ENCODE measurements at regions not wholly inside any gene's neighbourhood (a gene's known extent, or its start where the extent isn't known, plus 50 kb on each side); places are given as distances from the start of the nearest gene placed in this dataset.

DNA sequence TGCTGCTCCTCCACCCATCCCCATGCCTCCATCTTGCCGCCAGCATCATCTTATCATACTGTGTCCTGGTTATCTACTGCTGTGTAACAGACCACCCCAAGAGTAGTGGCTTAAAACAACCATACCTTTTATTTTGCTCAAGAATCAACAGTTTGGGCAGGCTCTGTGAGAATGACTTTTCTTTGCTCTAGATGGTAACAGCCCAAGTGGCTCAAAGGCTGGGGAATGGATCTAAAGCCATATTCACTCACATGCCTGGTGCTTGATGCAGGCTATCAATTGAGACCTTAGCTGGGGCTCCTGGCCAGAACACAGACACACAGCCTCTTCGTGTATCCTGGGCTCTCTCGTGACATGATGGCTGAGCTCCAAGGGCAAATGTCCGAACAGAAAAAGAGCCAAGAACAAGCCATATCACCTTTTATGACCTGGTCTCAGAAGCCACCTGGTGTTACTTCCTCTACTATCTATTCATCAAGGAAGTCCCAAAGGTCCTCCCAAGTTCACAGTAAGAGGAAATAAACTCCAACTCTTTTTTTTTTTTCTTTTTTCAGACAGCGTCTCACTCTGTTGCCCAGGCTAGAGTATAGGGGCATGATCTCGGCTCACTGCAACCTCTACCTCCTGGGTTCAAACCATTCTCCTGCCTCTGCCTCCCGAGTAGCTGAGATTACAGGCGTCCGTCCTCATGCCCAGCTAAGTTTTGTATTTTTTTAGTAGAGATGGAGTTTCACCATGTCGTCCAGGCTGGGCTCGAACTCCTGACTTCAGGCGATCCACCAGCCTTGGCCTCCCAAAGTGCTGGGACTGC lies 159.3 kb upstream of the JARID2 start:
- H3K9me2 ChIP-seq (ENCODE audit: insufficient read depth), result no peaks in the 10 kb centered on the region

DNA sequence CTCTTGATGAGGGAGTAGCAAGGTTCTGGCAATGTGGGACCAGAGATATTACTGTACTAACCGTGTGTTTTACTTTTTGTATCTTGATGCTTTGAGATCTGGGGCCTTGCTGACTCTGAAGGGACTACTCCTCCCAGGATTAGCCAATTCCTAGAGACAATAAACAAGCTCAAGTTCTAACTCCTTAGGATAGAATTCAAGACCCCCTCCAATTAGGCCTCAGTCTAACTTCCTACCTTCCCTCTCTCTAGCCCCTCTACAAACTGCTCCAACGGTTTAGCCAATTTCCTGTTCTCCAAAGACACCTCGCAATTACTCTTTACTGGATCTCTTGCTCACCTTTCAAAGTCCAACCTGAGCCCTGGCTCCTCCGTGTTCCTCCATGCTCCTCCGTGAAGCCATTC lies 158.7 kb upstream of the JARID2 start:
- in situ Hi-C loops (cut with MboI), result no loop called here
- Histone ChIP-seq H3K27ac (no peak overlapping the region), H4K20me1 (ENCODE audit: insufficient read depth) (no peaks in the 10 kb centered on the region), H3K9me3 (ENCODE audit: low read depth) (no peaks in the 10 kb centered on the region), H3F3A (ENCODE audit: insufficient read depth) (no peaks in the 10 kb centered on the region), H3K79me2 (ENCODE audit: insufficient read depth) (no peaks in the 10 kb centered on the region), H3K4me1 (ENCODE audit: insufficient read depth) (no peaks in the 10 kb centered on the region), H3K9ac (no peak overlapping the region), H3K27me3 (replicated peaks; ENCODE audit: insufficient read depth) (no peaks in the 10 kb centered on the region), H3K4me3 (no peak overlapping the region), H3K36me3 (ENCODE audit: low read depth) (no peaks in the 10 kb centered on the region), H3K9me2 (ENCODE audit: insufficient read depth) (no peaks in the 10 kb centered on the region), H3K4me2 (ENCODE audit: unreplicated experiment) (no peak overlapping the region), H2AFZ (no peak overlapping the region)
- 84 to 85% methylated on average over 5 of the region's 5 CpGs for WGBS, 2 experiments (ENCODE audit: low coverage in 1 of 2, low lambda C conversion rate in 2 of 2, missing lambda C conversion rate in 2 of 2)
- TF ChIP-seq EZH2 (IDR thresholded peaks at IDR 0.05; ENCODE audit: insufficient read depth, poor library complexity, severe bottlenecking), result no peak
- TF ChIP-seq EZH2phosphoT487 (IDR thresholded peaks at IDR 0.05; ENCODE audit: insufficient read depth, low read depth), result no peak
- no peak for DNase-seq

More for the DNA sequence above, 159.3 kb upstream of the JARID2 start:
- H3K79me2 ChIP-seq (ENCODE audit: insufficient read depth), result no peaks in the 10 kb centered on the region
- H3K4me1 ChIP-seq (ENCODE audit: insufficient read depth), result no peaks in the 10 kb centered on the region
- WGBS, 2 experiments (ENCODE audit: low coverage in 1 of 2, low lambda C conversion rate in 2 of 2, missing lambda C conversion rate in 2 of 2), result 92 to 93% methylated on average over 12 of the region's 12 CpGs
- no peak overlapping the region for H3K27ac ChIP-seq
- no peaks in the 10 kb centered on the region for H4K20me1 ChIP-seq (ENCODE audit: insufficient read depth)
- no peak overlapping the region for H3K4me3 ChIP-seq
- no peaks in the 10 kb centered on the region for H3K27me3 ChIP-seq (replicated peaks; ENCODE audit: insufficient read depth)
- no peak for DNase-seq
- no peak overlapping the region for H3K4me2 ChIP-seq (ENCODE audit: unreplicated experiment)
- TF ChIP-seq EZH2 (IDR thresholded peaks at IDR 0.05; ENCODE audit: insufficient read depth, poor library complexity, severe bottlenecking), result no peak
- no peak for TF ChIP-seq EZH2phosphoT487 (IDR thresholded peaks at IDR 0.05; ENCODE audit: insufficient read depth, low read depth)
- H2AFZ ChIP-seq, result no peak overlapping the region
- H3K9ac ChIP-seq, result no peak overlapping the region
- no peaks in the 10 kb centered on the region for H3K36me3 ChIP-seq (ENCODE audit: low read depth)
- H3F3A ChIP-seq (ENCODE audit: insufficient read depth), result no peaks in the 10 kb centered on the region
- in situ Hi-C loops (cut with MboI), result no loop called here
- no peaks in the 10 kb centered on the region for H3K9me3 ChIP-seq (ENCODE audit: low read depth)

DNA sequence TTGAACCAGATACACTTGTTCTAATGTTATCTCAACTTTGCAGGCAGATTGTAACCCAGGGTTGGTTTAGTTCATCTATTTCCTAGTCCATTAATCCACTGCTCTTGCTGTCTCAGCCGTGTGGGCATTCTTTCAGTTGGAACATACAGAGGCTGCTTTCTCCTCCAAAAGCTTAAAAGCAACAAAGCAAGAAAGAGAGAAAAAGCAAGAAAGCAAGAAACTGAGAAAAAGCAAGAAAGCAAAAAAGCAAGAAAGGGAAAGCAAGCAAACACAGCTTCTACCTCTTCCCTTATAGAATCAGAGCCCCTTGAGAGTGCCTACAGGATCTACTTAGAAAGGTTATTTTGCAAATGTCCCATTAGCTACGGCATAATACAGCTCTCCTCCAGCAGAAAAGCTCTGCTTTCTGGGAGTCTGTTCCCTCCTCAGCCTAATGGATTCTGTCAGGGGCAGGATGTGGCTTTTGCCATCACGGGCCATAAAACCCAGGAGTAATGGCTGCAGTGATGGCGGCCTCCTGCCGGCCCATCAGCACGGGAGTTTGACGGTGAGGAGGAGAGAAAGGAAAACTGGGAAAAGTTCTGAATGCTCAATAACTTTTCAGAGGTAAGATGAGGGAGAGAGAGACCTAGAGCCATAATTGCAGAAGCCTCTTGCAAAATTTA lies 156.8 kb upstream of the JARID2 start:
- Histone ChIP-seq H3K9me2 (ENCODE audit: insufficient read depth) (no peaks in the 10 kb centered on the region), H3K36me3 (ENCODE audit: low read depth) (no peaks in the 10 kb centered on the region), H2AFZ (no peak overlapping the region), H3K27ac (no peak overlapping the region), H3K79me2 (ENCODE audit: insufficient read depth) (no peaks in the 10 kb centered on the region), H3K4me1 (ENCODE audit: insufficient read depth) (no peaks in the 10 kb centered on the region), H4K20me1 (ENCODE audit: insufficient read depth) (no peaks in the 10 kb centered on the region), H3K9ac (no peak overlapping the region), H3K9me3 (ENCODE audit: low read depth) (no peaks in the 10 kb centered on the region), H3K4me2 (ENCODE audit: unreplicated experiment) (no peak overlapping the region), H3F3A (ENCODE audit: insufficient read depth) (no peaks in the 10 kb centered on the region), H3K4me3 (no peak overlapping the region), H3K27me3 (replicated peaks; ENCODE audit: insufficient read depth) (no peaks in the 10 kb centered on the region)
- 72 to 76% methylated on average over 7 of the region's 7 CpGs for WGBS, 2 experiments (ENCODE audit: low coverage in 1 of 2, low lambda C conversion rate in 2 of 2, missing lambda C conversion rate in 2 of 2)
- in situ Hi-C loops (cut with MboI), result no loop called here
- TF ChIP-seq EZH2phosphoT487 (IDR thresholded peaks at IDR 0.05; ENCODE audit: insufficient read depth, low read depth) (no peak), EZH2 (IDR thresholded peaks at IDR 0.05; ENCODE audit: insufficient read depth, poor library complexity, severe bottlenecking) (no peak)
- no peak for DNase-seq

DNA sequence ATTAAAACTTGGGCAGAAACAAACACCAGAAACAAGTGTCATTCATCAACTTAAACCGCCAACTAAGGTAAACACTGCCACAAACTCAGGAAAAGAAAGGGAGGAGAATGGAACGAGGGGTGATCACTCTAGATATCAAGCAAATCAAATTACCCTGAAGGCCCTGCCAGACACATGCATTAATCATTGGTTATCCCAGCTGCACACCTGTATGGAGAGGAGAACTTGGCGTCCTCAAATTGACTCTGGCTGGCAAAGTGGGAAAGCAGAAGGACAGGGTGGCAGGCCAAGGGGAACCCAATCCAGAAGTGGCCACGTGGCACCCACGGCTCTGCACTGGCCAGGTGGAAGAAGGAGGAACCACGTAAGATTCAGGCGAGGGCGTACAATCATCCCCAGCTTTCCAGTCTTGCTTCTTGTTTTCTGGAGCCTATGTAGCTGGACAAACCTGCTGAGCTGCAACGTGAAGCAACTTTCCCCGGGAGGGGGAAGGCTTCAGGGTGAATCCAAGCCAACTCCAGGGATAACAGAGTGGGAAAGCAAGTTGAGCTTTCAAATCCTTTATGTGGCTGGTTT lies 156.2 kb upstream of the JARID2 start:
- H3K4me2 ChIP-seq (ENCODE audit: unreplicated experiment), result no peak overlapping the region
- in situ Hi-C loops (cut with MboI), result no loop called here

More for the DNA sequence above, 156.2 kb upstream of the JARID2 start:
- Histone ChIP-seq H3K27ac (no peak overlapping the region), H3K36me3 (ENCODE audit: low read depth) (no peaks in the 10 kb centered on the region), H3K4me1 (ENCODE audit: insufficient read depth) (no peaks in the 10 kb centered on the region), H3K4me3 (no peak overlapping the region), H3K79me2 (ENCODE audit: insufficient read depth) (no peaks in the 10 kb centered on the region), H3K9me3 (ENCODE audit: low read depth) (no peaks in the 10 kb centered on the region), H4K20me1 (ENCODE audit: insufficient read depth) (no peaks in the 10 kb centered on the region), H3K9me2 (ENCODE audit: insufficient read depth) (no peaks in the 10 kb centered on the region), H3K9ac (no peak overlapping the region), H3F3A (ENCODE audit: insufficient read depth) (no peaks in the 10 kb centered on the region), H2AFZ (no peak overlapping the region), H3K27me3 (replicated peaks; ENCODE audit: insufficient read depth) (no peaks in the 10 kb centered on the region)
- TF ChIP-seq EZH2 (IDR thresholded peaks at IDR 0.05; ENCODE audit: insufficient read depth, poor library complexity, severe bottlenecking) (no peak), EZH2phosphoT487 (IDR thresholded peaks at IDR 0.05; ENCODE audit: insufficient read depth, low read depth) (no peak)
- DNase-seq, result no peak
- 74 to 79% methylated on average over 10 of the region's 10 CpGs for WGBS, 2 experiments (ENCODE audit: low coverage in 1 of 2, low lambda C conversion rate in 2 of 2, missing lambda C conversion rate in 2 of 2)

All from GM23248 (cell line).